GM21717 (cell line): ENCODE measurements at regions not wholly inside any gene's neighbourhood (a gene's known extent, or its start where the extent isn't known, plus 50 kb on each side); places are given as distances from the start of the nearest gene placed in this dataset.
"Not testable (repeated sequence)": the region's sequence is repeated elsewhere in the genome, so short reads cannot be mapped to it uniquely, and the experiment has no call there.

Experiments used
- ATAC-seq: cut with Tn5 transposase; IDR thresholded peaks from one replicate; pipeline ENCODE4 v1.9.1; 2021; ENCODE audit warnings: mild to moderate bottlenecking, moderate library complexity; ENCODE audit not compliant: unreplicated experiment

GRCh38 chr16:77488652-77489051, 53.8 kb upstream of the ADAMTS18 start:
- no peak for ATAC-seq

- no peak for ATAC-seq
Observed at GRCh38 chr16:77491091-77491490, 56.3 kb upstream of the ADAMTS18 start.

- ATAC-seq, result no peak
Observed at GRCh38 chr16:77496934-77497333, 62.1 kb upstream of the ADAMTS18 start.

GRCh38 chr16:77499373-77500285, 64.8 kb upstream of the ADAMTS18 start:
- ATAC-seq, result no peak

- ATAC-seq, result no peak
Observed at GRCh38 chr16:77500286-77500598, 65.4 kb upstream of the ADAMTS18 start.

GRCh38 chr16:77500934-77501664, 66.3 kb upstream of the ADAMTS18 start:
- no peak for ATAC-seq

- no peak for ATAC-seq
Observed at GRCh38 chr16:77502448-77502847, 67.6 kb upstream of the ADAMTS18 start.

- not testable (repeated sequence) for ATAC-seq
Observed at GRCh38 chr16:77506492-77506891, 71.7 kb upstream of the ADAMTS18 start.

- no peak for ATAC-seq
Observed at GRCh38 chr16:77509051-77509450, 74.2 kb upstream of the ADAMTS18 start.

- no peak for ATAC-seq
Observed at GRCh38 chr16:77509796-77510195, 75.0 kb upstream of the ADAMTS18 start.

- no peak for ATAC-seq
Observed at GRCh38 chr16:77511053-77511452, 76.2 kb upstream of the ADAMTS18 start.

- no peak for ATAC-seq
Observed at GRCh38 chr16:77514500-77515220, 79.8 kb upstream of the ADAMTS18 start.

- not testable (repeated sequence) for ATAC-seq
Observed at GRCh38 chr16:77525226-77525625, 90.4 kb upstream of the ADAMTS18 start.

GRCh38 chr16:77531752-77532151, 96.9 kb upstream of the ADAMTS18 start:
- no peak for ATAC-seq

GRCh38 chr16:77536809-77537208, 102.0 kb upstream of the ADAMTS18 start:
- ATAC-seq, result no peak

- ATAC-seq, result no peak
Observed at GRCh38 chr16:77539421-77540034, 104.7 kb upstream of the ADAMTS18 start.

GRCh38 chr16:77540646-77541045, 105.8 kb upstream of the ADAMTS18 start:
- ATAC-seq, result no peak

- ATAC-seq, result no peak
Observed at GRCh38 chr16:77541165-77541564, 106.3 kb upstream of the ADAMTS18 start.

- no peak for ATAC-seq
Observed at GRCh38 chr16:77548151-77548550, 113.3 kb upstream of the ADAMTS18 start.

GRCh38 chr16:77548766-77549165, 113.9 kb upstream of the ADAMTS18 start:
- no peak for ATAC-seq

GRCh38 chr16:77549876-77550275, 115.0 kb upstream of the ADAMTS18 start:
- no peak for ATAC-seq
